ENCODE measurements at regions not wholly inside any gene's neighbourhood (a gene's known extent, or its start where the extent isn't known, plus 50 kb on each side); places are given as distances from the start of the nearest gene placed in this dataset.

DNA sequence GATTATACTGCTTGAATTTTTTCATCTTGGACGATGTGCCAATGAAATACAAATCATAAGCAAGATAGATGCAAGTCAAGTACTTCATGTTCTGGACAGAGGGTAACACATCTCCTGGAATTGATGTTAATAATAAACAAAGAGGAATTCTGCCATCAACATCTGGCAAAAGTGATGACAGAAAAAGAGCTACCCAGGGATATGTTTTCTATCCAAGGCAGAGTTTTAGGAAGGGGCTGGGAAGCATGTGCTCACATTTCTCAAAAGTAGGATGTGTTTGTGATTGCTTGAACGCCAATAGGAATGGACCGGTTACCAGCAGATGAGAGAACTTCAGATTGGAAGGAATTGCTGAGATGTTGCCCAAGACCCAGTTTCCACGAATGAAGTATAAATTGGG, 242.6 kb upstream of the AGTR1 start:
- H3K36me3 Mint-ChIP-seq (ENCODE audit: low read depth) = no peaks in the 10 kb centered on the region
- no peak overlapping the region for H3K27ac Mint-ChIP-seq
- no peak overlapping the region for H3K4me3 Mint-ChIP-seq
- H3K27me3 Mint-ChIP-seq = no peaks in the 10 kb centered on the region
- no peaks in the 10 kb centered on the region for H3K4me1 Mint-ChIP-seq
- ChIA-PET CTCF (no interaction called here), POLR2A (no interaction called here)
- no peak for DNase-seq
- no peaks in the 10 kb centered on the region for H3K9me3 Mint-ChIP-seq

DNA sequence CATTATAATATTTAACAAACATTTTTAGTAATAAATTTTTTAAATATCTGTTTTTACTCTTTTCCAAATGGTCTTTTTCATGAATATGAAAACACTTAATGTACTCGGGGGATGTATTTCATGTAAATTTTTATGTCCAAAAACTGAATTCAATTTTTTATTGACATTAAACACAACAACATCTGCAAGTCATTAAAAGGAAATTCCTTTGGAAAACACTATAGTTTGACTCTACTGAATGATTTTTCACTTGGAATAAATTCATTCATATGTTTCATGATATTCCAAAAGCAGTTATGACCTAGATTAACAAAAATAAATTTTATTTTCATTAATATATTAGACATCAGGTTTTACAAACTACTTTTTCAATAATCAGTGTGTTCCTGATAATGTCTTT, 239.8 kb upstream of the AGTR1 start:
- Mint-ChIP-seq H3K4me3 (no peak overlapping the region), H3K27ac (no peak overlapping the region), H3K36me3 (ENCODE audit: low read depth) (no peaks in the 10 kb centered on the region), H3K27me3 (no peaks in the 10 kb centered on the region), H3K4me1 (no peaks in the 10 kb centered on the region), H3K9me3 (no peaks in the 10 kb centered on the region)
- no peak for DNase-seq
- ChIA-PET POLR2A (no interaction called here), CTCF (no interaction called here)

DNA sequence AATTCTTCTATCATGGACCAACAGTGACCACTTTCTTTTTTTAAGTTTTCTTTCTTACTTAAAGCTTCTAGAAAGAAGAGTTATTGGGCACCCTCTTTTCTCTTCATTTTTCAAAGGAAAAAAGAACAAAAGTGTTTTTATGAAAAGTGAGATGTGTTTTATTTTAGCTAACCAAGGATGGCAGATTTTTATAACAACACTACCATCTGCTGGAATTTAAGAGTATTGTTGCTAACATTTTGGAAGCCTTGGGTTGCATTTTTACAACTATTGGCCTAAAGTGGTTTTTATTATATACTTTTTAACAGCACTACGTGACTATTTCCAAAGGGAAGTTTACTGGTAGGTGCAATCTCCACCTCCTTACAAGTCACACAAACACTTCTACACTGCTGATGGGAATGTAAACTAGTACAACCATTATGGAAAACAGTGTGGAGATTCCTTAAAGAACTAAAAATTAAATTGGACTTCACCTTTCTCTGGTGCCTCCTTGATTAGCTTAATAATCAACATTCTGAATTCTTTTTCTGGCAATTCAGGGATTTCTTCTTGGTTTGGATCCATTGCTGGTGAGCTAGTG, 237.7 kb upstream of the AGTR1 start:
- Mint-ChIP-seq H3K4me3 (no peak overlapping the region), H3K4me1 (no peaks in the 10 kb centered on the region), H3K27ac (no peak overlapping the region), H3K9me3 (no peaks in the 10 kb centered on the region), H3K36me3 (ENCODE audit: low read depth) (no peaks in the 10 kb centered on the region), H3K27me3 (no peaks in the 10 kb centered on the region)
- DNase-seq = no peak
- ChIA-PET POLR2A (no interaction called here), CTCF (no interaction called here)

DNA sequence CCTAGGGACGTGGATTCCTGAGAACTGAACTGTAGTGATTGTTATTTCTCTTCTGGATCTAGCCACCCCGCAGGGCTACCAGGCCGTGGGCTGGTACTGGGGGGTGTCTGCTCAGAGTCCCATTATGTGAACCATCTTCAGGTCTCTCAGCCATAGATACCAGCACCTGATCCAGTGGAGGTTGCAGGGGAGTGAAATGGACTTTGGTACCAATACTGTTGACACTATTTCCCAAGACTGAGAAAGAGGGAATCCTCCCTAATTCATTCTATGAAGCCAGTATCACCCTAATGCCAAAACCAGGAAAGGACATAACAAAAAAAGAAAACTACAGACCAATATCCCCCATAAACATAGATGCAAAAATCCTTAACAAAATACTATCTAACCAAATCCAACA, 237.0 kb upstream of the AGTR1 start:
- Mint-ChIP-seq H3K9me3 (no peaks in the 10 kb centered on the region), H3K4me3 (no peak overlapping the region), H3K36me3 (ENCODE audit: low read depth) (no peaks in the 10 kb centered on the region), H3K27ac (no peak overlapping the region), H3K4me1 (no peaks in the 10 kb centered on the region), H3K27me3 (no peaks in the 10 kb centered on the region)
- DNase-seq = no peak
- CTCF ChIA-PET = no interaction called here
- POLR2A ChIA-PET = no interaction called here

DNA sequence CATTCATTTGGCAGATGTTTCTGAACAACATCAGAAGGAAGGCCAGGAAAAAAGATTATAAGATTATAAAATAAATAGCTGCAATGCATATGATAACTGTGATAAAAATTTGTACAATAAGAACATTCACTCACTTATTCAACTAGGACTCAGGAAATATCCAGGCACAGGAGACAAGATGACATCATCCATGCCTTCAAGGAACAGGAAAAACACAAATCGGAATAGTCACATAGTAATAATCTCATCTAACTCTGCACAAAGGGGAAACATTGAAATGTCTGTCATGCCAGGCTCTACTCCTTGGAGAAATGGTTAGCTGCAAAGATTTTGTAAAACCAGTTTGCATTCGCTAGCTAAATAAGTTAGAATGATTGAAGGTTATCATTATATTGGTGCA, 233.5 kb upstream of the AGTR1 start:
- ChIA-PET POLR2A (no interaction called here), CTCF (no interaction called here)
- no peaks in the 10 kb centered on the region for H3K27me3 Mint-ChIP-seq
- no peaks in the 10 kb centered on the region for H3K9me3 Mint-ChIP-seq
- DNase-seq = no peak
- H3K27ac Mint-ChIP-seq = no peak overlapping the region
- no peak overlapping the region for H3K4me3 Mint-ChIP-seq
- H3K4me1 Mint-ChIP-seq = no peaks in the 10 kb centered on the region
- no peaks in the 10 kb centered on the region for H3K36me3 Mint-ChIP-seq (ENCODE audit: low read depth)

DNA sequence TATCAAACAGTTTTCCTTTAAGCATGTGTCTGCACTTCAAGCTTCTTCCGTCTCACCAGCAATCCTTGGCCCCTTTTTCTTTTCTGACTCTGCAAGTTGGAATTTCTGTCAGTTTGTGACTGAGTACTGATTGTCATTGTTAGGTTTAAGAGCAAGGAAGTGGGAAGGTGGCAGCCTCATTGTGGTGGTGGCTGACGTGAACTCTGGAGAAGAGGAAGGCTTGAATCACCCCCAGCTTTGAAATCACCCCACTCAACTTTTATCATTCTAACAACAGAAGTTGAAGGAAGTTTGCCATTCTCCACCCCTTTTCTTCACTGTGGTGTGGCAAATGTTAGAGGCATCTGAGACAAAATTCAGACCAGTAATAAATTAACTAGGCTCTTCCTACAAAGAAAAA, 231.6 kb upstream of the AGTR1 start:
- DNase-seq = no peak
- H3K36me3 Mint-ChIP-seq (ENCODE audit: low read depth) = no peaks in the 10 kb centered on the region
- no peaks in the 10 kb centered on the region for H3K4me1 Mint-ChIP-seq
- H3K27ac Mint-ChIP-seq = no peak overlapping the region
- no peaks in the 10 kb centered on the region for H3K27me3 Mint-ChIP-seq
- no peaks in the 10 kb centered on the region for H3K9me3 Mint-ChIP-seq
- CTCF ChIA-PET = interaction anchor here (0.5 kb wide), 1 partner anchor 23 kb away, joined by 3 read pairs; no protein-coding TSS in a partner anchor
- POLR2A ChIA-PET = no interaction called here
- no peak overlapping the region for H3K4me3 Mint-ChIP-seq

DNA sequence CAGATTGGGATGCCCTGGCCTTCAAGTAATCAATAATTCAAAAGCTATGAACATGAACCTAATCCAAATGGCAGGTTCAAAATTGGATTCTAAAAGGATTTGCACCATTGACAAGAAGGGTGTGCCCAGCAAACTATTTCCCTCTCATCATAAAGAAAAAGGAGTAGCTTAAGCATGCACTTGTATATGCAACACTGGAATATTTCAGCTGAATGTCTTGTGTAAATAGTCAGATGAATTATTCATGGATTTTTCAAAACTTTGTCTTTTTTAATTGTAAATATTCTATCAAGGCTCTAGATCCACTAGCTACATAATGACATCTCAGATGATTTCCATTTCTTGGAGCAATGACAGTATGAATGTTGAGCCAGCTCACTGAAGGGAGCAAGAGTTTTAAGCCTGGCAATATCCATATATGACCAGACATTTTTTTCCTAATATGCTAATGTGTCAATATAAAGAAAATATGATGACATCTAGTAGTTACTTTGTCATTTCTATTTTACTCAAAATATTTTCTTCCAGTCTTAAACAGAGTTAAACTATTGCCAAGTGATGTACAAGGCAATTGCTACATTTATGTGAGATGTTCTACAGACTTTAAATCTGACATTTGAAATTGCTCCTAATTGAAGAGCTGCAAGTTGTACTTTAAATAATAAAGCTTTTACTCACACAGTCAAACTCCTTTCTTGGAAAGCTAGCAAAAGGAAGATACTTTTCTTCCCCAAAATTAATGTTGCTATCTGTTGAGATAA, 230.5 kb upstream of the AGTR1 start:
- H3K4me3 Mint-ChIP-seq = no peak overlapping the region
- DNase-seq = no peak
- CTCF ChIA-PET = no interaction called here
- no peaks in the 10 kb centered on the region for H3K36me3 Mint-ChIP-seq (ENCODE audit: low read depth)
- H3K9me3 Mint-ChIP-seq = no peaks in the 10 kb centered on the region
- H3K27me3 Mint-ChIP-seq = no peaks in the 10 kb centered on the region
- POLR2A ChIA-PET = no interaction called here
- H3K27ac Mint-ChIP-seq = no peak overlapping the region
- no peaks in the 10 kb centered on the region for H3K4me1 Mint-ChIP-seq

DNA sequence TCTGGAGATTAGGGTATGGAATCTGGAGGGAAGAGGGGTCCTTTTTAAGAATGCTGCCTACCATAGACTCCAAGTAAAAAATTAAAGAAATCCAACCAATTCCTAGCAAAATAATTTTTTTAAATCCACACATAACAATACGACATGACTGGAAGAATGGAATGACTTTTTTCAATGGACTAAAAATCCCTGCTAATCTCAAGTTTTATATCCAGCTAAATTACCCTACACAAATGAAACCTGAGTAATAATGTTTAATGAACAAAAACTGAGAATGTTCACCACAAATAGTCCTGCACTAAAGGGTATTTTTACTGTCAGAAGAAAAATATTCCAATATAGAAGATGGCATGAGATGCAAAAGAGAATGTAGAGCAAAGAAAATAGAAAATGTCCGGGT, 220.3 kb upstream of the AGTR1 start:
- H3K4me3 Mint-ChIP-seq = no peak overlapping the region
- H3K9me3 Mint-ChIP-seq = peaks cover 13% of the 10 kb centered on the region
- no peaks in the 10 kb centered on the region for H3K4me1 Mint-ChIP-seq
- no peaks in the 10 kb centered on the region for H3K36me3 Mint-ChIP-seq (ENCODE audit: low read depth)
- no peaks in the 10 kb centered on the region for H3K27me3 Mint-ChIP-seq
- DNase-seq = no peak
- ChIA-PET CTCF (no interaction called here), POLR2A (no interaction called here)
- no peak overlapping the region for H3K27ac Mint-ChIP-seq

DNA sequence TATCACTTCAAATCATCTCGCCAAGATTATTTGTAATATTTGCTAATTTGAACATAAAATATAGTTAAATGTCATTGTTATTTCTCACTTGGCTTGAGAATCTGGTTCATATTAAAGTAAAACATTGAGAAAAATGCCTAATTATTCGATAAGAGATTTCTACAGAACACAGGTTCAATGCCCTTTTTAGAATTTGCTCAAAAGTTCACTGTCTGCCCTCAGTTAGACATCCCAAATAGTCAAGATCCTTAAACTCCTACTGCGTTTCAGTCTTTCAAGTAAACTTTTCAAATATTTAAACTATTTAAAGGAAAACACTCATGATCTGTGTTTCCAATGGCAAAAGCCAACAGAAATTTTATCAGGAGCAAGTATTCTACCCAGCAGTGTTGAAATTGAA, 204.1 kb upstream of the AGTR1 start:
- no peak overlapping the region for H3K27ac Mint-ChIP-seq
- no peaks in the 10 kb centered on the region for H3K4me1 Mint-ChIP-seq
- no peak overlapping the region for H3K4me3 Mint-ChIP-seq
- no peak for DNase-seq
- no peaks in the 10 kb centered on the region for H3K36me3 Mint-ChIP-seq (ENCODE audit: low read depth)
- peaks cover 5% of the 10 kb centered on the region for H3K9me3 Mint-ChIP-seq
- ChIA-PET CTCF (no interaction called here), POLR2A (no interaction called here)
- no peaks in the 10 kb centered on the region for H3K27me3 Mint-ChIP-seq

DNA sequence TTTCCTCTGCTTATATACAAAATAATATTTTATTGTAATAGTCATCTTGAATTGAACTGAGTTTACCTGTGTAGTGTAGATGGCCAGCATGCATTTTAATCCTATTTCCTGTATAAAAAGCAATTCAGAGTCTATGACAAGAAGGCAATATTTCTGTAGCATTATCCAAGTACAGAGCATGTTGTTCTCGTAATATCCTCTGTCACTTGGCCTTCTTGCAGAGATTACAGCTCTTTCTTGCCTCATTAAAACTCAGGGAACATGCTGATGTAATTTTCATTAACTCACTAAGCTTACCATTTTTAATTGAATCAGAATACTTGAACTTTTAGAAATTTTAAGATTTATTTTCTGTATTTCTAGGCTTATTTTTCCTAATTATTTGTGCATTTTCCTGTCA, 203.3 kb upstream of the AGTR1 start:
- POLR2A ChIA-PET = no interaction called here
- DNase-seq = no peak
- CTCF ChIA-PET = no interaction called here
- Mint-ChIP-seq H3K27me3 (no peaks in the 10 kb centered on the region), H3K27ac (no peak overlapping the region), H3K9me3 (peaks cover 3% of the 10 kb centered on the region), H3K4me3 (no peak overlapping the region), H3K4me1 (no peaks in the 10 kb centered on the region), H3K36me3 (ENCODE audit: low read depth) (no peaks in the 10 kb centered on the region)

DNA sequence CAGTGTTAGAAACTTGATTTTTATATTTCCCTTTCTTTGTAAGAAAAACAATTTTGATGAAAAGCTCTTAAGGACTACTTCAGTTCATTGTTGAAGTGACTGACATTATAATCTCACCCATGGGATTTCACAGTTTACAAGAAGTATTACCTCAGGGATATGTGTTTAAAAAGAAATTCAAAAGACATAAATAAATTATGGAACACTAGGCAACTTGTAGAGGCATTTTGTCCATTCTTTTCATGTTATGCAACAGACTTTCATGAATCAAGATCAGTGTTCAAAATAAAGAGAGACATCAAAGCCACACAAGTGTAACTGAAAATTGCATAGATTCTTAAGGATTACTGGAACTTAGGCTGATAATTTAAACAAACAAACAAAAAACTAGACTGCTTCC, 196.8 kb upstream of the AGTR1 start:
- no peaks in the 10 kb centered on the region for H3K27me3 Mint-ChIP-seq
- H3K4me3 Mint-ChIP-seq = no peak overlapping the region
- no peaks in the 10 kb centered on the region for H3K36me3 Mint-ChIP-seq (ENCODE audit: low read depth)
- no peak overlapping the region for H3K27ac Mint-ChIP-seq
- DNase-seq = no peak
- H3K4me1 Mint-ChIP-seq = no peaks in the 10 kb centered on the region
- no peaks in the 10 kb centered on the region for H3K9me3 Mint-ChIP-seq
- ChIA-PET POLR2A (no interaction called here), CTCF (no interaction called here)

DNA sequence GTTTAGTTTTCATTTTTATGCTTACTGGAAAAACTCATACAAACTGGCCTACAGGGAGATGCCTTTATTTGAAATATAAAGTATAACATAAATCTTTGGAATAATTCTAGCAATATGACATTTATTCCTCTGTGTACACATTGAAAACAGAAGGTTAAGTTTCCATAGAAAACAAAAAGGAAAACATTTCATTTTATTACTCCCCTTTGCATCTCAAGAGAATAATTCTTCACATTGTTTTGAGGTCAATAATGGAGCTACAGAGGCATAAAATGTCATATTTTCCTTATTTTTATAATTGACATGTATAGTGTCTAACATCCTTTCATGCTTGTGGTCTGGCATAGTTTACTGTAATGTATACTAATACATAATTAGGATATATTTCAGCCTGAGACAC, 187.6 kb upstream of the AGTR1 start:
- peaks cover 3% of the 10 kb centered on the region for H3K9me3 Mint-ChIP-seq
- CTCF ChIA-PET = no interaction called here
- H3K4me3 Mint-ChIP-seq = no peak overlapping the region
- no peaks in the 10 kb centered on the region for H3K36me3 Mint-ChIP-seq (ENCODE audit: low read depth)
- H3K27me3 Mint-ChIP-seq = no peaks in the 10 kb centered on the region
- no peaks in the 10 kb centered on the region for H3K4me1 Mint-ChIP-seq
- POLR2A ChIA-PET = no interaction called here
- no peak overlapping the region for H3K27ac Mint-ChIP-seq
- DNase-seq = no peak

DNA sequence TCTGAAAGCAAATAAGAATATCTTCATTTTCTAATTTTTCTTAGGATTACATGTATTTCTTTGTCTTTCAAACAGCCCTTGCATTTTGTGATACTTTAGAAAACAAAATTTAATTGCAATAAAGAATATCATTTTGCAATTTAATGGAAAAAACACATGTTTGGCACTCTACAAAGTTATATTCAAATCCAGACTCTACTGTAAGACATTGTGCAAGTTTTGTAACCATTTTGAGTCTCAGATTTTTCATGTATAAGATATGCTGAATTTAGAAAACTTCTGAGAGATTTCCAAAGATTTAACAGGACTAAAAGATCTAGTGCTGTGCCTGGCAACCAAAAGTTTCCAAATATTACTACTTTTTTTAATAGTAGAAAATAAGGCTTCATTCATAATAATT, 187.1 kb upstream of the AGTR1 start:
- no peaks in the 10 kb centered on the region for H3K4me1 Mint-ChIP-seq
- H3K9me3 Mint-ChIP-seq = peaks cover 3% of the 10 kb centered on the region
- CTCF ChIA-PET = no interaction called here
- POLR2A ChIA-PET = no interaction called here
- no peak for DNase-seq
- no peaks in the 10 kb centered on the region for H3K36me3 Mint-ChIP-seq (ENCODE audit: low read depth)
- no peaks in the 10 kb centered on the region for H3K27me3 Mint-ChIP-seq
- H3K27ac Mint-ChIP-seq = no peak overlapping the region
- H3K4me3 Mint-ChIP-seq = no peak overlapping the region

DNA sequence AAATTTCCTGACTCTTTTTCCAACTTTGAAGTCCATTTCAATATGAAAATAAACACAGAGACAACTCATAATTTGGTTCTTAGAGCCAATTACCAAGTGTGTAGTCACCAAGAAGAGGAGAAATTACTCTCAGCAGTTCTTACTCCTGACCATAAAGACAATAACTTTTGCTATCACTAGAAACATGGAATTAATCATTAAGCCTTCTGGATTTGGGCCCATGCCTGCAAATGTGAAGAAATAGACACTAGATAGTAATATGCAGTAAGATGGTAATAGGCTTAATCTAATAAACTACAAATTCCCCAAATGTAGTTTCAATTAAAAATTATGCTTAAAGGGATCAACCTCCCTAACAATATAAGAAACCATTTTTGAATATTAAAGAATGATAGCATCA, 185.1 kb upstream of the AGTR1 start:
- H3K27ac Mint-ChIP-seq = no peak overlapping the region
- H3K4me3 Mint-ChIP-seq = no peak overlapping the region
- H3K36me3 Mint-ChIP-seq (ENCODE audit: low read depth) = no peaks in the 10 kb centered on the region
- no peaks in the 10 kb centered on the region for H3K4me1 Mint-ChIP-seq
- no peak for DNase-seq
- H3K9me3 Mint-ChIP-seq = no peaks in the 10 kb centered on the region
- no peaks in the 10 kb centered on the region for H3K27me3 Mint-ChIP-seq
- CTCF ChIA-PET = no interaction called here
- POLR2A ChIA-PET = no interaction called here

Data from activated CD4-positive, alpha-beta memory T cell treated with anti-CD3 and anti-CD28 coated beads, Interleukin-2, amount 10 ng/mL, durations not matched to agents 7 days and 5 days (primary cell).